Esophagus muscularis mucosa (tissue), 4 donors: ENCODE measurements at regions not wholly inside any gene's neighbourhood (a gene's known extent, or its start where the extent isn't known, plus 50 kb on each side); places are given as distances from the start of the nearest gene placed in this dataset.

Source experiments
- DNase-seq: peaks from one replicate; pipeline ENCODE4 v3.0.0-alpha.2; 2017; ENCODE audit errors: extremely low spot score
- H3K27ac ChIP-seq, 4 donors: fragments of 200-600 bp; sonication (generic); replicated peaks in 1 of 4; 1 replicate in 3 of 4; 2 replicates in 1 of 4; pipeline ENCODE4 v1.5.1; 2016 to 2019; ENCODE audit warnings: mild to moderate bottlenecking in 1 of 4
- H3K27me3 ChIP-seq, 4 donors: fragments of 200-600 bp; sonication (generic); one replicate each; pipeline versions ENCODE4 v1.5.1 to v1.6.0; 2016 to 2019
- H3K36me3 ChIP-seq, 4 donors: fragments of 200-600 bp; sonication (generic); one replicate each; pipeline ENCODE4 v1.5.1; 2016 to 2019
- H3K4me1 ChIP-seq, 4 donors: fragments of 200-600 bp; sonication (generic); one replicate each; pipeline ENCODE4 v1.5.1; 2016 to 2019
- H3K4me3 ChIP-seq, 4 donors: fragments of 200-600 bp; sonication (generic); 1 replicate in 2 of 4; 2 replicates in 2 of 4; pipeline ENCODE4 v1.5.1; 2016 to 2019; ENCODE audit warnings: mild to moderate bottlenecking in 4 of 4, moderate library complexity in 1 of 4
- H3K9me3 ChIP-seq, 4 donors: fragments of 200-600 bp; sonication (generic); 1 replicate in 3 of 4; 2 replicates in 1 of 4; pipeline ENCODE4 v1.5.1; 2016 to 2019
- CTCF ChIP-seq, 3 experiments: fragments of 200-600 bp in 2 of 3; fragments of 450-650 bp in 1 of 3; sonication (generic) in 2 of 3; IDR thresholded peaks; one replicate each; pipeline ENCODE4 v1.5.1; 2017 to 2019; ENCODE audit warnings: antibody characterized with exemption in 3 of 3, mild to moderate bottlenecking in 2 of 3, moderate library complexity in 1 of 3
- EP300 ChIP-seq: sonication (generic); formaldehyde crosslinking; IDR thresholded peaks from one replicate; pipeline ENCODE4 v1.6.1; 2017; ENCODE audit warnings: antibody characterized with exemption
- POLR2A ChIP-seq: fragments of 450-650 bp; IDR thresholded peaks from one replicate; pipeline ENCODE4 v1.6.1; 2017; ENCODE audit warnings: antibody characterized with exemption, moderate library complexity, mild to moderate bottlenecking, low read depth
- POLR2AphosphoS5 ChIP-seq, 2 donors: sonication (generic); formaldehyde crosslinking; IDR thresholded peaks; one replicate each; pipeline ENCODE4 v1.6.1; 2017; ENCODE audit warnings: antibody characterized with exemption in 2 of 2
- WGBS: methylation state at CpG from one replicate; pipeline ENCODE4 v1.1.5; 2018; 5-methylcytosine and 5-hydroxymethylcytosine counted together
- intact Hi-C: fragments of 100-400 bp; cut with DNase I; formaldehyde crosslinking; loops from one replicate; pipeline ENCODE4 v1.15.1; 2023

- H3K4me1 ChIP-seq: no peaks in the 10 kb centered on the region
- no peaks in the 10 kb centered on the region for H3K27me3 ChIP-seq
- DNase-seq: no peak
- no peak overlapping the region for H3K27ac ChIP-seq
- WGBS: 44% methylated on average over 1 of the region's 1 CpG
- intact Hi-C loops: no loop called here
- H3K4me3 ChIP-seq: no peak overlapping the region
- peaks cover 0 to 4% (median 0%) of the 10 kb centered on the region in 4 donors for H3K9me3 ChIP-seq
- H3K36me3 ChIP-seq: no peaks in the 10 kb centered on the region
- TF ChIP-seq CTCF (IDR thresholded peaks at IDR 0.05) (no peak), EP300 (no peak), POLR2A (no peak), POLR2AphosphoS5 (IDR thresholded peaks at IDR 0.05) (no peak)
Observed at GRCh38 chr4:43693876-43694275, 754.7 kb downstream of the KCTD8 start.

GRCh38 chr4:43709443-43709842 lies 739.2 kb downstream of the KCTD8 start:
- H3K27ac ChIP-seq: no peak overlapping the region
- H3K27me3 ChIP-seq: no peaks in the 10 kb centered on the region
- no peaks in the 10 kb centered on the region for H3K4me1 ChIP-seq
- H3K36me3 ChIP-seq: no peaks in the 10 kb centered on the region
- intact Hi-C loops: no loop called here
- no peak for TF ChIP-seq EP300
- TF ChIP-seq CTCF (IDR thresholded peaks at IDR 0.05): no peak
- no peak for TF ChIP-seq POLR2A
- H3K4me3 ChIP-seq: no peak overlapping the region
- no peak for DNase-seq
- no peaks in the 10 kb centered on the region for H3K9me3 ChIP-seq

- H3K36me3 ChIP-seq: no peaks in the 10 kb centered on the region
Observed at GRCh38 chr4:43716721-43717395, 731.8 kb downstream of the KCTD8 start.

GRCh38 chr4:43718369-43718768 lies 730.2 kb downstream of the KCTD8 start:
- H3K36me3 ChIP-seq: no peaks in the 10 kb centered on the region
- no peaks in the 10 kb centered on the region for H3K4me1 ChIP-seq
- H3K9me3 ChIP-seq: no peaks in the 10 kb centered on the region
- no peaks in the 10 kb centered on the region for H3K27me3 ChIP-seq
- WGBS: 90% methylated on average over 2 of the region's 2 CpGs
- H3K27ac ChIP-seq: no peak overlapping the region
- intact Hi-C loops: no loop called here
- no peak for DNase-seq
- H3K4me3 ChIP-seq: no peak overlapping the region
- no peak for TF ChIP-seq CTCF (IDR thresholded peaks at IDR 0.05)
- TF ChIP-seq EP300: no peak
- no peak for TF ChIP-seq POLR2A
- no peak for TF ChIP-seq POLR2AphosphoS5 (IDR thresholded peaks at IDR 0.05)

More at GRCh38 chr4:43716721-43717395, 731.8 kb downstream of the KCTD8 start:
- no peak for TF ChIP-seq POLR2A
- TF ChIP-seq POLR2AphosphoS5 (IDR thresholded peaks at IDR 0.05): no peak
- no peak for TF ChIP-seq EP300
- no peak for TF ChIP-seq CTCF (IDR thresholded peaks at IDR 0.05)
- H3K27ac ChIP-seq: no peak overlapping the region
- 52% methylated on average over 5 of the region's 5 CpGs for WGBS
- no peaks in the 10 kb centered on the region for H3K9me3 ChIP-seq
- no peak for DNase-seq
- no peaks in the 10 kb centered on the region for H3K27me3 ChIP-seq
- H3K4me1 ChIP-seq: no peaks in the 10 kb centered on the region
- intact Hi-C loops: no loop called here
- H3K4me3 ChIP-seq: no peak overlapping the region

- Histone ChIP-seq H3K4me1 (no peaks in the 10 kb centered on the region), H3K9me3 (no peaks in the 10 kb centered on the region), H3K27ac (no peak overlapping the region), H3K4me3 (no peak overlapping the region), H3K36me3 (no peaks in the 10 kb centered on the region), H3K27me3 (no peaks in the 10 kb centered on the region)
- intact Hi-C loops: no loop called here
- 67% methylated on average over 9 of the region's 9 CpGs for WGBS
- DNase-seq: no peak
- TF ChIP-seq POLR2AphosphoS5 (IDR thresholded peaks at IDR 0.05) (no peak), POLR2A (no peak), EP300 (no peak), CTCF (IDR thresholded peaks at IDR 0.05) (no peak)
Observed at GRCh38 chr4:43732829-43733426, 715.7 kb downstream of the KCTD8 start.
